Occipital lobe (tissue), 1 donor: ENCODE measurements at regions not wholly inside any gene's neighbourhood (a gene's known extent, or its start where the extent isn't known, plus 50 kb on each side); places are given as distances from the start of the nearest gene placed in this dataset.

Experiments
- DNase-seq: peaks from one replicate; lab custom pipeline; 2025; lab: John Stamatoyannopoulos, UW

DNA sequence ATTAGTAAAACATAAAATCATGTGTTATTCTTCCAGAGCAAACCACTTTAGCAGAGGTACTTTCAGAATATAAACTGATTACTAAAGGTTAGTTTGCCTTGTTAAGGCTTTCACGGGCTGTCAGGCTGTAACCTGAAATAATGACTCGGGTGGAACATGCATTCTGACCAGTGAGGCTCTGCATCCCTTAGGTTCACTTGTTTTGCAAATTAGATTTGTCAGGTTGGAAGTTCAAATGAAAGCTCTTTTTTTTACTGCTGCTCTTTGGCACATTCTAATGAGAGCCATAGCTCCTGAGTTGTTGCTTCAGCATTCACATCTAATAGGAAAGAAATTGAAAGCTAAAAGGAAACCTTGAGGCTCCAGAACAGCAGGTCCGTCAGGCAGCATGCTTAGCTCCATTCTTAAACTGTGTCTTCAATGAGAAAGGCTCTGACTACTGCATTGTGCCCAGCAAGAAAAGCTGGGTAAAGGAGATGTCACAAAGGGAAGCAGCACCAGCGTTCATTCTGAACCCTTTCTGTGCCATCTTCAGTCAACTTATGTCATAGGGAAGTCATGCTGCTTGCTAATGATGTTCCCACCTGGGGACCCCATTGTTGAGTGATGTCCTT is 445.5 kb upstream of the FBXO33 start:
- no peak for DNase-seq

DNA sequence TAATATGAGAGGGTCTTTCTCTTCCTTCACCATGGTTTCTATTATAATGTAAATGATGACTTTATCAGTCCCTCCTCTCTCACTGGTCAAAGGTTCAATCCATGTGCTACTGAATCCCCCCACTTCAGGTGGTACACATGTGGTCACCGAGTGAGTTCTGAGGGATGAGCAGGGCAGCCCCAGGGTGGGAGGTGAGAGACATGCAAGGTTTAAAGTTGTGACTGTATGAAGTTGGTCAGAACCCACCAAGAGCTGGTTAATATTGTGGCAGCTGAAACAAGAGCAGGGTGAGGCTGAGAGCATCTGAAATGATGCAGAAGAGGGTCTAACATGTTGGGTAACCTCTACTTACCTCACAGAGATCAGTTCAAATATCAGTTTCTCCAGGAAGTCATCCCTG is 444.7 kb upstream of the FBXO33 start:
- no peak for DNase-seq

DNA sequence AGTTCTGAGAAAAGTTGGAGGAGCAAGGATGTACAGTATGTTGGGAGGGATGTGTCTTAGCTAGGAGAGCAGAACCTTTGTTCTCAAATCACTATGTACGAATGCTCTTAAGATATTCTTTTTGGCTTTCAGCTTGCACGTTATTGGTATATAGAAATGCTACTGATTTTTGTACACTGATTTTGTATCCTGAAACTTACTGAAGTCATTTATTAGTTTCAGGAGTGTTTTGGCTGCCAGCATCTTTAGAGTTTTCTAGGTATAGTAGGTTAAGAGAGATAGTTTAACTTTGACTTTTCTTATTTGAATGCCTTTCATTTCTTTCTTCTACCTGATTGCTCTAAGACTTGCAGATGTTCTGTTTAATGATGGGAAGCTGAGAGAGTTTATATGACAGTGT is 442.8 kb upstream of the FBXO33 start:
- DNase-seq = no peak

DNA sequence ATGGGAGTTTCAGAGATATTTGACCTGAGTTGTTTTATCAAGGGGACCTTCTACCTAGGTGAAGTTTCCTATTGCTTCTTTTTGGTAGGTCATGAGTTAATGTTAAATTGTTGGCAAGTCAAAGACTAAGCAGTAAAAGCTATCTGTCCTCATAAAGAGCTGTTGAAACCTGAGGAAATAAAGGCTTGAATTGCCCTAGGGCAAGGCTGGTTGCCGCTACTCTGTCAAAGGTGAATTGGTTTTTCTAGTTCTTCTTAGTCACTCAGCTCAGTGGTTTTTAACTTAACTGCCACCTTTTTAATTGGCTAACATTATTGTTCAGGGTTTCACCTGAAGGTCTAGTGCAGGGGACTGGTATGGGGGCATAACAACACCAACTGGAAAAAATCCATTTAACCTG is 441.6 kb upstream of the FBXO33 start:
- no peak for DNase-seq

DNA sequence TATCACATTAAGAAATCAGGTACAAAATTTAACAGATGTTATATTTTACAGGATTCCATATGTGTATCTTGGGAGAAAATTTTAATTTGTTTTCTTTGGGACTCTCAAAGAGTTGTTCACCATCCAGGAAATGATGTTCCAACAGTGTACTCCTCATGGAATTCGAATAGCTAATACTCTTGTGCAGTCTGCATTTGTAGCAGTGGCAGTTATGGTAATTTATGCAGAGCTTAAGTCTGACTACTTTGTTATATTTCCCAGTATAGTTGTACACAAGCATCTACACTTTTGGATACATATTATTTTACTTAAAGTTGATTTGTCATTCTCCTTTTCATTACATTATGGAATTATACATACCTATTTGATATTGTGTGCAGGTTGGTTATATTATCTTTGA is 436.7 kb upstream of the FBXO33 start:
- DNase-seq = no peak

DNA sequence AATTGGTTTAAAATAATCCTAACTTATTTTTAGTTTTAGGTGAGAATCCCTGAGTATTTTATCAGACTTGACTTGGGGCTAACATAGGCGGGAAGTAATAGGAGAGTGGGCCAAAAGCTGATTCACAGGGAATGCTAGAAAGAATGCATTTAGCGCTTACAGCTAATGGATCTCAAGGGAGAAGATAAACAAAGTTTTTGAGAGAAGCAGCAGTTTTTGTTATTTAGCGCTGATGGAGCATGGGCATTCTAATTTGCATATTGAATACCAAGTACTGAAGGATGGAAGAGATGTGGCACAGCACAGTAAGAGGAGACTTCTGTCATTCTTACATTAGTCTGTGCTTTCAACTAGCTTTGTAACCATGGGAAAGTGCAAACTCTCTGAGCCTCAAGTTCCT is 436.0 kb upstream of the FBXO33 start:
- DNase-seq = no peak

DNA sequence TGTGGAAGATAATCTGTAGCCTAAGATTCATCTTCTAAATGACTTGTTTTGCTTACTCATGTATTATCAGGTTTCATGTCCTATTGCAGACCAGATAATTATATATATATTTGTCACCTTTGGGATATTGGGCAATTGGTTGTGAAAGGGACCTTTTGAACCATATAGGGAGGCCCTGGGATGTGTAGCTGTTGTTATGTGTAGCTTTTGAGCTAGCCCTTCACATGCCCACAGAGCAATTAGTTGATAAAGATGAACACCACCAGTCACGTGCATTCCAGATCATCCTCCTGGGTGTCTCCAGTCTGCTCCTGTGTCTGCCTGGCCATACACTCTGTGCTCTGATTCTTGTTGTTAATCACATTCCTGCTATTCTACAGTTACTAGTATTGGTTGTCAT is 431.2 kb upstream of the FBXO33 start:
- DNase-seq = no peak

DNA sequence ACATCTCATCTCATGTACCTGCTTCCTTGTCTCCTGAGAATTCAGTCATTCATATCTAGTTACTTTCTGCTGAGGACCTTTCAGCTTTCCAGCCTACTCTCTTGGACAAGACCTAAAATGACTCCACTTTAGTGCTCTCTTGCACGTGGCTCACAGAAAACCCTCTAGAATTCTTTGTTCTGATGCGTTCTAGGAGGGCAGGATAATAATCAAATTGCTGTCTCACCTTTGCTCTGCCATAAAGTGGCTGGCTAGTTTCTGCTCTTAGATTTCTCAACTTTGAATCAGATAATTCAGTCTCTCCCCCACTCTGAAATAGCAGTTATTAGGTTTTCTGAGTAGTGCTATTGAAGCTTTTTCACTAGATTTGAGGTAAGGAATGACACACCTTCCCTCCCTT is 429.5 kb upstream of the FBXO33 start:
- no peak for DNase-seq

DNA sequence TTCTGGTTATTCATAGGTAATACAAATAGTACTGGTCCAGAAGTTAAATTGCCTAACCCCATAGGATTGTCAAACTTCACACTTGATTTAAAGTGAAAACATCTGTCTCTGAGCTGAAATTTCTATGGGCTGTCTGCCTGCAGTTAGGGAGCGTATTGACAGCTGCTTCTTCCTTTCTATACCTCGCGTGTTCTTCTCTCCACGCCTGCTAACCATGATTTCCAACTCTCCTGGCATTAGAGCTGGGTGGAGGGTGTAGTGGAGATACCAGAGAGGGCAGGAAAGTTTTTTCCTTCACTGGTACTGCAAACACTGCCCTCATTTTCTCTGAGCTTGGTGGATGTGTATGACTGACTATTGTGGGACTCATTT is 429.0 kb upstream of the FBXO33 start:
- DNase-seq = no peak

DNA sequence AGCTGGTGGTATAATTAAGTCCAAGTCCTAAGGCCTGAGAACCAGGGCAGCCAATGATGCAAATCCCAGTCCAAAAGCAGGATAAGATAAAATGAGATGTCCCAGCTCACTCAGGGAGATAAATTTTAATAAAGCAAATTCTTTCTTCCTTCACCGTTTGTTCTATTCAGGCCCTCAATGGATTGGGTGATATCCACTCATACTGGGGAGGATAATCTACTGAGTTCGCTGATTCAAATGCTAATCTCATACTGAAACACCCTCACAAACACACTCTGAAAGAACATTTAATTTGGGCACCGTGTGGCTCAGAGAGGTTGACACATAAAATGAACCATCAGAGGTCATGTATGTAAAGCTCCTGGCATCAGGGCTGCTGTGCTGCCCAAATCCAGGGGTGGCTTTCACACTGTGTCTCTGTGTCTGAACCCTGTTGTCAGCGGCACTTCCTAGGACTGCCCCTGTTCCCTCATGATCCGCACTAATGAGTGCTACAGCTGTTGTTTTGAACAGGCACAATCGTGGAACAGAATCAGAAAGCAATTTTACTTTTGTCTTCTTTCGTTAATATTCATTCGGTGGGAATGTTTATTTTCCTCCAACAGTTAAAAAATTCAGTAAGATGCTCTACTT is 428.5 kb upstream of the FBXO33 start:
- no peak for DNase-seq

DNA sequence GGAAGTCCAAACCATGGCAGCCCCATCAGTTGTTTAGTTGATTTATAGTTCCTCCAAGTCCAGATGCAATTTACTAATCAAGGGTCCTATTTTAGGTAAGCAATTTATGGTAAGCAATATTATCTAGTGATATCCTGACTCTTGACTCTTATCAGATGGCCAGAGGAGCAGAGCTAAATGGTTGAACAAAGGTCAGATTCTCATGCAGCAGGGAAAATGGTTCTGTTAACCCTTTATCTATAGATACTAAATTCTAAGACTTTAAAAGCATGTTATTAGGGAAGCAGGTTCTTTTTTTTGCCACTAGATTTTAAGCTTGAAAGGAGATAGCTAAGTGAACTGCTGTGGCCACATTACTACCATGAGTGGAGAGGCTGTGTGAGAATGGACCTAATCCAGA is 427.1 kb upstream of the FBXO33 start:
- no peak for DNase-seq

DNA sequence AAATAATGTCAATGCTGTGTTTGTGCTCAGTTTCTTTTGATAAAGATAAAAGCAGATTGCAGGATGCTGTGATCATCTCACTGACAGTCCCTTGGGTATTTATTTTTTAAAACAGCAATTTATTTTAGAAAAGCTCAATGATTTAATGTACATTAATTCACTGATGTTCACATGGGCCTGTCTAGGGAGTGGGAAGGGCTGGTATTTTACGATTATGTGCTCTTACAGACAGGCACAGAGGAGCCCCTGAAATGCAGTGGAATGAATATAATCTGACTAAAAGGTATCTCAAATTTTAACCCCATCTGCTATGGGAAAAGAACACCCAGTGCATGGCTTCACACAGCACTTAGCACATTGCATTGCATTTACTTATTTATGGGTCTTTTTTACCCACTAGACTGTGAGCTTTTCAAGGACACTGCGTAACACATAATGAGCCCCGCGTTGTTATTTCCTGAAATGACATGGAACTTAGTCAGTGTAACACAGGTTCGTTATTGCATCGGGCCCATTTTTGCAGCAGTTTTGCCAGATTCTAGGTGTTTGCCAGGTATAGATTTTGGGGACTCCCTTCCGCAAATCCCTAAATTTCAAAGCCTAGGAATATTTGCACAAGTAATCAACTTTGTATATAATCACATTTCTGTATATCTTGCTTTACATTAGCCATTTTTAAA is 425.3 kb upstream of the FBXO33 start:
- DNase-seq = no peak

DNA sequence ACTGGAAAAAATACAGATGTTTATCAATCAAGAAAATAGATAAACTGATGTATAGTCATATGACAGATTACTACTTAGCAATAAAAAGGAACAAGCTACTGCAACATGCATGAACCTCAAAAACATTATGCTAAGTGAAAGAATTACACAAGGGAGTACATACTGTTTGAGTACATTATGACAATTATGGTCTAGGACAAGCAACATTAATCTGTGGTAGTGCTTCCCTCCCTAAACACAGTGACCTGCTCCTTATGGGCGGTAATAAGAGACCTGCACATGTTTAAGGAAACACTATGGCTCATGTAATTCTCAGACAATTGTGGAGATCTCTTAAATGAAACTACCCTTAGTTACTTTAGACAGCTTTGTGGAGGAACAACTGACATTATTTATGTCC is 421.2 kb upstream of the FBXO33 start:
- DNase-seq = no peak

DNA sequence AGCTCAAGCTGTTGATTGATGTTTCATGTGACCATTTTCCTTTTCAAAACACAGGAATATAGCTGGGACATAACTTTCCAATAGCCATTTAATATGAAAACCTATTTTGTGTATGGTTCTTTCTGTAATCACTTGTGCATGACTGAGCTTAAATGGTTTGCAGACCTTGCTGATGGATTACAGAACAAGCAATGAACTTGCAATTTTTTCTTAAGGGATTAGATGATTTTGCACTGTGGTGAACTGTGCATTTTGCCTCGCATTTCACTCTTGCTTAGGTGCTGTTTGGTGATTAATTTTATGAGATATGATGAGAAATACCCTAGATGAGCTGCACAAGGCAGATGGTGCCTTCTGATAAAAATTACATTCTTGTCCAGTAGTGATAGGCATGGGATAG is 419.0 kb upstream of the FBXO33 start:
- no peak for DNase-seq

DNA sequence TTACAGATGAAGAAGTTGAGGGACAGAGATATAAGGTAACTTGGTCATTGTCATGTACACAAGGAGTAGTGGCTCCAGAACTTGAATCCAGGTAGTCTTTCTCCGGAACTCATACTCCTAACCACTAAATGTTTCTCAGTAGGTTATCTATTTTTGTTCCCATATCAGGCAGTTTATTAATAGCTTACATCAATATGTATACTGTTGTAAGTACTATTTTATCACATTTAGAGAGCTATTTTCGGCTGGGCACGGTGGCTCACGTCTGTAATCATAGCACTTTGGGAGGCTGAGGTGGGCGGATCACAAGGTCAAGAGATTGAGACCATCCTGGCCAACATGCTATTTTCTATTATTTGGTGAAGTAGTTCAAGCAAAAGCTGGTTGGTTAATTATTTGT is 415.6 kb upstream of the FBXO33 start:
- DNase-seq = no peak

DNA sequence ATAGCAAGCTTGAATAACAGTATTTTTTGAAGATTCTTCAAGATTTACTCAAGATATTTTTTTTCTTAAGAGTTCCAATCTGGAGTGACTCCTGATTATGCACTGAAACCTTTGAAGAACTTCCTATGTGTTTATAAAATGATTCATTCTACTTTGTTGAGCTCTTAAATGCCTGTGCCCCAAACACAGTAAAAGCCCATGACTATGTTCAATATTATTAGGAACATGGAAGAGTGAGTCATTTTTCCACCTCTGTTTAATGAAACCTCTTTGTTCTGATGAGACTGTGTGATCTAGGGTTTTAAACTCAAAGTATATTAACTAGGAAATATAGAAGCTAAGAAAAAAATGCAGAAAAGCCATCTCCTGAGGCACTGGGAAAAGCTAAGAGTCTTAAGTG is 415.0 kb upstream of the FBXO33 start:
- DNase-seq = no peak

DNA sequence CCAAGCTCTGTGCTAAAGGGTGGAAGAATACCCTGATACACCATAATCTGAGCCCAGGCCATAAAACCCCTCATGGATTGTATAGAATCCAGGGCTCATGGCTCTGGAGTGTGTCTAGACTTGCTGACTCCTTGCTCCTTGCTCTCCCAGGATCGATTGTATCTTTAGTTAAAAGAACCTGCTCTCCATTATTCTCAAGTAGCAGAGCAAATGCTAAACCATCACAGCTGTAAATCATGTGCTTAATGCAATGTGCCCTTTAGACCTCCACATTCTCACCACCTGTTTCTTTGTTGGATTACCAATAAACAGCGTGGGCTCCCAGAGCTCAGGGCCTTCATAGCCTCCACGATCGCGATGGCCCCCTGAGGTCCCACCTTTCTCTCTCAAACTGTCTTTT is 411.6 kb upstream of the FBXO33 start:
- DNase-seq = no peak

DNA sequence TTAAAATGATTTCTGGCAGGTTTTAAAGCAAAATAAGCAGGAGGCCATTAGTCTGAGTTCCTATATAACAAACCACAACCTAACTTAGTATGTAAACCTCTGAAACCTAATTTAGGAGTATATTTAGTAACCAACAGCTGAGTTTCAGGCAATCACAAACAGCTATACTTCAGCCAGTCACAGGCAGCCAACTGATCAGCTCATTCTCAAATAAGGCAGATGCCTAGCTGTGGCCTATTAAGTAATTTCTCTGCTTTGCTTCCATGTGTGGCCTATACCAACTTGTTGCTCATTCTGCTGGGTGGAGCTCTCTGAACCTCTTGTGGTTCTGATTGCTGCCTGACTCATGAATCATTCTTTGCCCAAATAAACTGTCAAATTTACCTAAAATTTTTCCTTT is 408.9 kb upstream of the FBXO33 start:
- DNase-seq = no peak

DNA sequence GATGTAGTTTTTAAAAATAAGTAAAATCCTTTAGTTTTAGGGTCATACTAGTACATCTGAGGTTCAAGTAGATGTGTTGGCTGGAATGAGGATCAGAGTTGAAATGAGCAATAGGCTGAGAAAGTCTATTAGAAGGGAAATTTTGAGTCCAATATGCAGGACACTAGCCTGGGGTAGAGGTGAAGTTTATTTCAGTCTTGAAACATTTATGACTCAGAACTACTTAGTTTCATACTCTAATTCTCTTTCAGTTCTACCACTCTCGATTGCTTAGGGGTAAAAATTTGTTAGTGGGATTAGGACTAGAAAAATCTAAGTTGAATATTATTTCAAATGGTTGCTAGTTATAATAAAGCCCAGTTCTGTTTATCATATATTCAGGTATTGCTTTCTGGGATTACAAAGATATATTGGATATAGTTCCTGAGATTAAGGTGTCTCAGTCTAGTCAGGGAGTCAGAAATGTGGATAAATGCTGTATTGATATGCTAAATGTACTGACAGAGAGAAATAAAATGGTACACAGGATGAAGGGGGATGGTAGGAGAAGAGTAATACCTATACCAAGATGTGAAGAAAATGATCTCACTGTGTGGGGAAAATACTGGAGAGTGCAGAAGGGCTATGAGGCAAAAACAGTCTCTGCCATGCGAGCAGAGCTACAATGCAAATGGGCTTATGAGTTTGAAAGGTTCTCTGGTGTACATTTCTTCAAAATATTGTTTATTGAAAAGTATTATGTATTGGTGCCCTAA is 395.8 kb upstream of the FBXO33 start:
- DNase-seq = no peak

DNA sequence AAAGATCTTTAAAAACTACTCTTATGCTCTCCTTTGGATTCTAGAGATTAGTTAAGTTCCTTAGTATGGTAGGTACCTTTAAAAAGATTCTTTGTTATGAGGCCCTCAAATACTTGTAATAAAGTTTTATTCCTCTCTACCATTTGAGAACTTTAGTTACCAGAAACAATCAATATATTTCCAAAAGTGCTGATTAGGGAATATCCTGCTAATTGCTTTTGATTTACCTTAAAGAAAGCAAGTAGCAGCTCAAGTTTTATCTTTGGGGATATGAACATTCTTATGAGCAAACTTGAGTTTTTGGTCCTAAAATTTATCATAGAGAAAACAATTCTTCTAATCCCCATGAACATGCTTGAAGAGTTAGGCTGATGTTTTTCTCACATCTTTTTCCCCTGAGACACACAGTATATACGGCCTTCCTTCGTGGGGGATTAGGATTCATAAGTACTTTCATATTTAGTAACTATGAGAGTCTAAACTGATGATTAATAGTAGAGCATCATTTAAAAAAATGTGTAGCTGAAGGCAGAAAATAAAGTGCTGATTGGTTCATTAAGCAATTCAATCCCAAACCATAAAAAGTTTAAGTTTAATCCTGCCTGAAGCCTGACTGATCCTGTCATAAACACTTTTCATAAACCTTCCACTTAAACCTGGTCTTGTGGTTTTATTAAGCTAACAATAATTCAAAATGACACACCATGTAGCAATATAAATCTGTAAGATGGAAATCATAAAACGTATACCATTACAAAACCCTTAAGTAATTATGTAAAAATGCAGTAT is 380.5 kb upstream of the FBXO33 start:
- DNase-seq = no peak

DNA sequence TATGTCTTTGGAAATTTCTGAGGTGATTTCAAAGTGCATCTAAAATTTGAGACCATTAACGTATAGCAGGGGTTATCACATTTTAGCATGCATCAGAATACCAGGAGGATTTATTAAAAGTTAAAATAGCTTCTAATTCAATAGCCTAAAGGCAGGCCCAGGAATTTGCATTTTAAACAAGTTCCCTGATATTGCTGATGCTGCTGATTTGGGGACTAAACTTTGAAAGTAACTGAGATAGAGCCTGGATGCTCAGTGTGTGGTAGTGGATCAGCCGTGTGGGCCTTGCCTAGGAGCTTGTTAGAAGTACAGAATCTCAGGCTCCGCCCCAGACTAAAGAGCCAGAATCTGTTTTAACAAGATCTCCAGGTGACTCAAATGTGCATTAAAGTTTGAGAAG is 375.0 kb upstream of the FBXO33 start:
- DNase-seq = no peak

DNA sequence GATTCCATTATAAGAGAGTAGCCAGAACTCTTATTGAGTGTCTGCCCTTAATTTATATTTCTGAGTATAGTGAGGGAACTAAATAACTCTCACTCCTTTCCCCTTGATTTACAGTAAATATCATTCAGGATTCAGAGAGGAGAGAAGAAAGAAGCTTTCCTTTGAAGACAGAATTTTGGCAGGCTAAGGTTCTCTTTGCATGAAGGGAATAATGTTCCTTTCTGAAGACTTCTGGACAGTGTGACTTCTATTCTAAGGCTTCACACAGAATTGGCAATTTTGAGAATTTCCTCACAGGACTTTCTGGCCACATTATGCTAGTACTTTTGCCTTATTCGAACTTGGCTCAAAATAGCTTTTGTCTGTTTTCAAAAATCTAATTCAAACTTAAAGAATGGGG is 352.2 kb upstream of the FBXO33 start:
- no peak for DNase-seq
